ENCODE measurements at regions not wholly inside any gene's neighbourhood (a gene's known extent, or its start where the extent isn't known, plus 50 kb on each side); places are given as distances from the start of the nearest gene placed in this dataset.
A peak's percentile ranks its signal among the peaks of the same experiment; 100 is the strongest.
"Not testable (repeated sequence)": the region's sequence is repeated elsewhere in the genome, so short reads cannot be mapped to it uniquely, and the experiment has no call there.

- Mint-ChIP-seq H3K9me3 (peaks cover 0 to 6% (median 3%) of the 10 kb centered on the region in 5 donors), H3K4me3 (no peak overlapping the region), H3K27ac (no peak overlapping the region), H3K27me3 (peaks cover 6 to 16% of the 10 kb centered on the region in 2 donors), H3K36me3 (peaks cover 0 to 6% (median 0%) of the 10 kb centered on the region in 3 donors), H3K4me1 (peaks cover 8 to 18% (median 10%) of the 10 kb centered on the region in 3 donors)
- Histone ChIP-seq H3K9me3 (ENCODE audit: low read length) (no peaks in the 10 kb centered on the region), H3K4me3 (ENCODE audit: low read length) (no peak overlapping the region), H3K27ac (ENCODE audit: low read depth, low read length) (no peak overlapping the region), H3K36me3 (ENCODE audit: insufficient read depth, low read length) (no peaks in the 10 kb centered on the region), H3K4me1 (ENCODE audit: insufficient read depth, low read length) (no peaks in the 10 kb centered on the region), H3K27me3 (ENCODE audit: insufficient read depth, low read length, poor library complexity, severe bottlenecking) (no peaks in the 10 kb centered on the region)
- ChIA-PET POLR2A (no interaction called here), CTCF (no interaction called here)
- DNase-seq = no peak
Measured at GRCh38 chr2:239650674-239651073, 249.9 kb upstream of the HDAC4 start.

GRCh38 chr2:239649309-239649708 is 248.5 kb upstream of the HDAC4 start:
- Histone ChIP-seq H3K9me3 (ENCODE audit: low read length) (no peaks in the 10 kb centered on the region), H3K4me3 (ENCODE audit: low read length) (no peak overlapping the region), H3K4me1 (ENCODE audit: insufficient read depth, low read length) (no peaks in the 10 kb centered on the region), H3K36me3 (ENCODE audit: insufficient read depth, low read length) (no peaks in the 10 kb centered on the region), H3K27me3 (ENCODE audit: insufficient read depth, low read length, poor library complexity, severe bottlenecking) (no peaks in the 10 kb centered on the region), H3K27ac (ENCODE audit: low read depth, low read length) (no peak overlapping the region)
- Mint-ChIP-seq H3K27me3 (peaks cover 8 to 16% of the 10 kb centered on the region in 2 donors), H3K36me3 (peaks cover 0 to 6% (median 0%) of the 10 kb centered on the region in 3 donors), H3K27ac (no peak overlapping the region), H3K4me3 (no peak overlapping the region), H3K4me1 (peaks cover 8 to 18% (median 10%) of the 10 kb centered on the region in 3 donors), H3K9me3 (peaks cover 0 to 6% (median 3%) of the 10 kb centered on the region in 5 donors)
- ChIA-PET POLR2A (no interaction called here), CTCF (no interaction called here)
- DNase-seq = no peak

GRCh38 chr2:239648607-239649006 is 247.8 kb upstream of the HDAC4 start:
- Mint-ChIP-seq H3K4me3 (no peak overlapping the region), H3K4me1 (peaks cover 8 to 18% (median 10%) of the 10 kb centered on the region in 3 donors), H3K27ac (no peak overlapping the region), H3K27me3 (peaks cover 6 to 16% of the 10 kb centered on the region in 2 donors), H3K9me3 (peaks cover 0 to 6% (median 3%) of the 10 kb centered on the region in 5 donors), H3K36me3 (peaks cover 0 to 6% (median 0%) of the 10 kb centered on the region in 3 donors)
- ChIA-PET CTCF (no interaction called here), POLR2A (no interaction called here)
- Histone ChIP-seq H3K27me3 (ENCODE audit: insufficient read depth, low read length, poor library complexity, severe bottlenecking) (no peaks in the 10 kb centered on the region), H3K4me1 (ENCODE audit: insufficient read depth, low read length) (no peaks in the 10 kb centered on the region), H3K4me3 (ENCODE audit: low read length) (no peak overlapping the region), H3K9me3 (ENCODE audit: low read length) (no peaks in the 10 kb centered on the region), H3K36me3 (ENCODE audit: insufficient read depth, low read length) (no peaks in the 10 kb centered on the region), H3K27ac (ENCODE audit: low read depth, low read length) (no peak overlapping the region)
- no peak for DNase-seq

- no peak overlapping the region for H3K4me3 ChIP-seq (ENCODE audit: low read length)
- no peaks in the 10 kb centered on the region for H3K9me3 ChIP-seq (ENCODE audit: low read length)
- no peaks in the 10 kb centered on the region for H3K27me3 ChIP-seq (ENCODE audit: insufficient read depth, low read length, poor library complexity, severe bottlenecking)
- peaks cover 0 to 6% (median 3%) of the 10 kb centered on the region in 5 donors for H3K9me3 Mint-ChIP-seq
- no peaks in the 10 kb centered on the region for H3K36me3 ChIP-seq (ENCODE audit: insufficient read depth, low read length)
- peak overlapping the region in 3 of 7 donors; percentile 13 to 26 (median 24) for H3K4me3 Mint-ChIP-seq
- H3K4me1 ChIP-seq (ENCODE audit: insufficient read depth, low read length) = no peaks in the 10 kb centered on the region
- peaks cover 4 to 16% of the 10 kb centered on the region in 2 donors for H3K27me3 Mint-ChIP-seq
- ChIA-PET POLR2A (no interaction called here), CTCF (no interaction called here)
- peak in 1 of 5 donors; percentile 18 for DNase-seq
- H3K4me1 Mint-ChIP-seq = peaks cover 8 to 18% (median 10%) of the 10 kb centered on the region in 3 donors
- H3K27ac Mint-ChIP-seq = peak overlapping the region in 6 of 8 donors; percentile 1 to 73 (median 41)
- peaks cover 0 to 6% (median 0%) of the 10 kb centered on the region in 3 donors for H3K36me3 Mint-ChIP-seq
- no peak overlapping the region for H3K27ac ChIP-seq (ENCODE audit: low read depth, low read length)
Measured at GRCh38 chr2:239647052-239647819, 246.4 kb upstream of the HDAC4 start.

GRCh38 chr2:239646184-239646583 is 245.4 kb upstream of the HDAC4 start:
- peaks cover 0 to 6% (median 3%) of the 10 kb centered on the region in 5 donors for H3K9me3 Mint-ChIP-seq
- no peak overlapping the region for H3K4me3 Mint-ChIP-seq
- DNase-seq = no peak
- H3K4me1 ChIP-seq (ENCODE audit: insufficient read depth, low read length) = no peaks in the 10 kb centered on the region
- H3K27ac Mint-ChIP-seq = peak overlapping the region in 2 of 8 donors; percentile 24 to 73
- H3K4me3 ChIP-seq (ENCODE audit: low read length) = no peak overlapping the region
- H3K36me3 Mint-ChIP-seq = peaks cover 0 to 6% (median 0%) of the 10 kb centered on the region in 3 donors
- H3K9me3 ChIP-seq (ENCODE audit: low read length) = no peaks in the 10 kb centered on the region
- no peaks in the 10 kb centered on the region for H3K36me3 ChIP-seq (ENCODE audit: insufficient read depth, low read length)
- H3K27me3 Mint-ChIP-seq = peaks cover 4 to 16% of the 10 kb centered on the region in 2 donors
- H3K27ac ChIP-seq (ENCODE audit: low read depth, low read length) = no peak overlapping the region
- H3K27me3 ChIP-seq (ENCODE audit: insufficient read depth, low read length, poor library complexity, severe bottlenecking) = no peaks in the 10 kb centered on the region
- ChIA-PET CTCF (no interaction called here), POLR2A (no interaction called here)
- peaks cover 8 to 18% (median 10%) of the 10 kb centered on the region in 3 donors for H3K4me1 Mint-ChIP-seq

- H3K27ac ChIP-seq (ENCODE audit: low read depth, low read length); H3K9me3 Mint-ChIP-seq; H3K36me3 ChIP-seq (ENCODE audit: insufficient read depth, low read length); H3K4me1 ChIP-seq (ENCODE audit: insufficient read depth, low read length); H3K9me3 ChIP-seq (ENCODE audit: low read length); H3K27ac Mint-ChIP-seq; POLR2A ChIA-PET; H3K36me3 Mint-ChIP-seq; CTCF ChIA-PET; H3K4me3 ChIP-seq (ENCODE audit: low read length); DNase-seq; H3K4me3 Mint-ChIP-seq; H3K27me3 ChIP-seq (ENCODE audit: insufficient read depth, low read length, poor library complexity, severe bottlenecking): not testable (repeated sequence)
- peaks cover 4 to 16% of the 10 kb centered on the region in 2 donors for H3K27me3 Mint-ChIP-seq
- peaks cover 8 to 18% (median 10%) of the 10 kb centered on the region in 3 donors for H3K4me1 Mint-ChIP-seq
Measured at GRCh38 chr2:239644594-239644993, 243.8 kb upstream of the HDAC4 start.

- Mint-ChIP-seq H3K9me3 (peaks cover 0 to 2% (median 0%) of the 10 kb centered on the region in 5 donors), H3K27me3 (peaks cover 2 to 12% of the 10 kb centered on the region in 2 donors), H3K36me3 (no peaks in the 10 kb centered on the region), H3K27ac (no peak overlapping the region), H3K4me3 (no peak overlapping the region), H3K4me1 (peaks cover 8 to 18% (median 10%) of the 10 kb centered on the region in 3 donors)
- Histone ChIP-seq H3K27ac (ENCODE audit: low read depth, low read length) (no peak overlapping the region), H3K36me3 (ENCODE audit: insufficient read depth, low read length) (no peaks in the 10 kb centered on the region), H3K27me3 (ENCODE audit: insufficient read depth, low read length, poor library complexity, severe bottlenecking) (no peaks in the 10 kb centered on the region), H3K4me1 (ENCODE audit: insufficient read depth, low read length) (no peaks in the 10 kb centered on the region), H3K4me3 (ENCODE audit: low read length) (no peak overlapping the region), H3K9me3 (ENCODE audit: low read length) (no peaks in the 10 kb centered on the region)
- peak in 1 of 5 donors; percentile 16 for DNase-seq
- ChIA-PET POLR2A (no interaction called here), CTCF (no interaction called here)
Measured at GRCh38 chr2:239644011-239644410, 243.2 kb upstream of the HDAC4 start.

- H3K27me3 Mint-ChIP-seq = peaks cover 4 to 6% of the 10 kb centered on the region in 2 donors
- ChIA-PET POLR2A (no interaction called here), CTCF (no interaction called here)
- no peaks in the 10 kb centered on the region for H3K36me3 Mint-ChIP-seq
- H3K9me3 Mint-ChIP-seq = no peaks in the 10 kb centered on the region
- Histone ChIP-seq H3K9me3 (ENCODE audit: low read length) (no peaks in the 10 kb centered on the region), H3K27me3 (ENCODE audit: insufficient read depth, low read length, poor library complexity, severe bottlenecking) (no peaks in the 10 kb centered on the region), H3K4me3 (ENCODE audit: low read length) (no peak overlapping the region), H3K36me3 (ENCODE audit: insufficient read depth, low read length) (no peaks in the 10 kb centered on the region), H3K4me1 (ENCODE audit: insufficient read depth, low read length) (no peaks in the 10 kb centered on the region), H3K27ac (ENCODE audit: low read depth, low read length) (no peak overlapping the region)
- H3K4me3 Mint-ChIP-seq = no peak overlapping the region
- no peak overlapping the region for H3K27ac Mint-ChIP-seq
- H3K4me1 Mint-ChIP-seq = peaks cover 8 to 13% (median 10%) of the 10 kb centered on the region in 3 donors
- no peak for DNase-seq
Measured at GRCh38 chr2:239642406-239643004, 241.7 kb upstream of the HDAC4 start.

All from CD8-positive, alpha-beta memory T cell (primary cell).